Cardiac fibroblast (primary cell): ENCODE measurements at regions not wholly inside any gene's neighbourhood (a gene's known extent, or its start where the extent isn't known, plus 50 kb on each side); places are given as distances from the start of the nearest gene placed in this dataset.

Experiments used
- DNase-seq, 2 donors: peaks; one replicate each; pipeline versions ENCODE4 v3.0.0 to v3.0.0-alpha.2; 2010; ENCODE audit warnings: low read depth in 2 of 2
- H3K4me3 ChIP-seq, 2 donors: replicated peaks in 1 of 2; 1 replicate in 1 of 2; 2 replicates in 1 of 2; pipeline ENCODE4 v1.5.1; 2011; ENCODE audit warnings: low read depth in 2 of 2, low read length in 2 of 2, mild to moderate bottlenecking in 2 of 2, moderate library complexity in 1 of 2
- TF ChIP-seq, protein P1 (sequence below): IDR thresholded peaks from one replicate; pipeline ENCODE4 v1.5.1; 2011; ENCODE audit warnings: low read depth, mild to moderate bottlenecking, low read length, inconsistent platforms

DNA sequence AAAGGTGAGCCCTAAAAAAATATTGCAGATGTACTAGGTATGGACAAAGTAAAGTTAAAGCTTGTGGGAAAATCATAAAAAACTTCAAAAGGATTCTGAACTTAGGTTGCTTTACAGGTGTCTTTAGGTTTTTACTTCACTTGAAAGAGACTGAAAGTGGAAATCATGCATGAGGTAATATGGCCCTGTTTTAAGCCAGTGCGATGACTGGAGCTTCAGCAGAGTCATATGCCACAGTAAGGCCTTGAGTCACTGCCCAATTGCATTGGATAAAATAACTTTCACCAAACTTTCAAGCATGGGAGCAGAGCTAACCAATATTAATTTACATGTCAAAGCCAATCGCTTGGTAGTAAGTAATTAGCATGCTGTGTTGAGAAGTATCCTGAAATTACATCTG, 63.9 kb upstream of the TMEM260 start:
- H3K4me3 ChIP-seq, result no peak overlapping the region
- TF ChIP-seq, protein P1, sequence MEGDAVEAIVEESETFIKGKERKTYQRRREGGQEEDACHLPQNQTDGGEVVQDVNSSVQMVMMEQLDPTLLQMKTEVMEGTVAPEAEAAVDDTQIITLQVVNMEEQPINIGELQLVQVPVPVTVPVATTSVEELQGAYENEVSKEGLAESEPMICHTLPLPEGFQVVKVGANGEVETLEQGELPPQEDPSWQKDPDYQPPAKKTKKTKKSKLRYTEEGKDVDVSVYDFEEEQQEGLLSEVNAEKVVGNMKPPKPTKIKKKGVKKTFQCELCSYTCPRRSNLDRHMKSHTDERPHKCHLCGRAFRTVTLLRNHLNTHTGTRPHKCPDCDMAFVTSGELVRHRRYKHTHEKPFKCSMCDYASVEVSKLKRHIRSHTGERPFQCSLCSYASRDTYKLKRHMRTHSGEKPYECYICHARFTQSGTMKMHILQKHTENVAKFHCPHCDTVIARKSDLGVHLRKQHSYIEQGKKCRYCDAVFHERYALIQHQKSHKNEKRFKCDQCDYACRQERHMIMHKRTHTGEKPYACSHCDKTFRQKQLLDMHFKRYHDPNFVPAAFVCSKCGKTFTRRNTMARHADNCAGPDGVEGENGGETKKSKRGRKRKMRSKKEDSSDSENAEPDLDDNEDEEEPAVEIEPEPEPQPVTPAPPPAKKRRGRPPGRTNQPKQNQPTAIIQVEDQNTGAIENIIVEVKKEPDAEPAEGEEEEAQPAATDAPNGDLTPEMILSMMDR, result no peak
- no peak for DNase-seq

DNA sequence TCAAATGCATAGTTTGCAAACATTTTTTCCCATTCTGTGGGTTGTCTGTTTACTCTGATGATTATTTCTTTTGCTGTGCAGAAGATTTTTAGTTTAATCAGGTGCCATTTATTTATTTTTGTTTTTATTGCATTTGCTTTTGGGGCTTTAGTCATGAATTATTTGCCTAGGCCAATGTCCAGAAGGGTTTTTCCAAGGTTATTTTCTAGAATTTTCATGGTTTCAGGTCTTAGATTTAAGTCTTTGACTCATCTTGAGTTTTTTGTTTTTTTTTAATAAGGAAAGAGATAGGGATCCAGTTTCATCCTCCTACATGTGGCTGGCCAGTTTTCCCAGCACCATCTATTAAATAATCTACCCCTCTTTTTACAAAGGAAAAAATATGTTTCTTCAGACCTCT, 57.2 kb upstream of the TMEM260 start:
- no peak for DNase-seq
- H3K4me3 ChIP-seq, result no peak overlapping the region
- TF ChIP-seq, protein P1, result no peak

DNA sequence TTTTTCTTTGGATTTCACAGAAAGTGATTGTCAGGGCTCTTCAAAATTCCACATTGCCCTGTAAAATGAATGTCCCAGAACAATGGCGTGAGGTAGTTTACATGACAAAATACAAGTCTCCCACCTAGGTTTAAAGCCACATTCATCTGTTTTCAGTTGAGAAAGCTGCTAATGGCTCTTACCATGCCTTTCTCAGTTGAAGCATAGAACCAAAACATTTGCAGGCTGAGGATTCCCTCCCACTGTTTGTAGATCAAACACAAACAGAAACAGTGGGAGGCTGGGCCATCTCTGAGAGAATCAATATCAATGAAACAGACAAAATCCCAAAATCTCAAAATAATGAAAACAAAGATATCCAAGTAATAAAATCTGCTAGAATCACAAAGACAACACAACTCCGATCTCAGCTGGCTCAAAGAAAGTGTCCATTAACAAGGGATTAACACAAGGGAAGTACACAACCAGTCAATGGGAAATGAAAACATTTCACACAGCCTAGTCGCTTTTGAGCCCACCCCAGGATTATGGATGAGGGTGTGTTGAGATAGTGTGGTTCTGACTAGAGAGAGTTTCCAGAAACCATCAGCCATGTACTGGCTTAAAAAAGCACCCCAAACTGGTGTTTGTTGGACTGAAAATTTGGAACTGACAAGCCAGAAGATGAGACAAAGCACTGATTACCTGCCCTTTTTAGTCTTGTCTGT, 54.5 kb upstream of the TMEM260 start:
- no peak for DNase-seq
- TF ChIP-seq, protein P1, result no peak
- no peak overlapping the region for H3K4me3 ChIP-seq

DNA sequence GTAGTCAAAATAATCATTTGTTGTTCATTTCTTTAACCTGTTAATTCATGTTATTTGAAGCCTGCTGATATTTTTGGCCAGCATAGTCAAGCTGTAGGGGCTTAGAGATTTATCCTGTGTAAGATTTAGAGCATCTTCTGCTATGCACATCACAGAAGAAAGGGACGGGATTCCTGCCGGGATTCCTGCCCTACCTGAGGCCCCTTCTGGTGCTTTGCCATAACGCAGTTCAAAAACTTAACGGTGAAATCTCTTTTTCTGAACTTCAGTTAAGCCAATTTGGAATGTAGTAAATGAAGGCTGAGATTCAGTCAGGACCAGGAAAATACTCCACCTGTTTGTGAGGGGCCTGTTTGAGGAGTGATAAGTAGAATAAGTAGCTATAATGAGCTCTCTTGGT, 50.7 kb upstream of the TMEM260 start:
- no peak for DNase-seq
- TF ChIP-seq, protein P1, result no peak
- H3K4me3 ChIP-seq, result no peak overlapping the region
